GM12865 (cell line): ENCODE measurements at regions not wholly inside any gene's neighbourhood (a gene's known extent, or its start where the extent isn't known, plus 50 kb on each side); places are given as distances from the start of the nearest gene placed in this dataset.
A peak's percentile ranks its signal among the peaks of the same experiment; 100 is the strongest.
"Not testable (repeated sequence)": the region's sequence is repeated elsewhere in the genome, so short reads cannot be mapped to it uniquely, and the experiment has no call there.

Experiments used
- DNase-seq: peaks from one replicate; pipeline ENCODE4 v3.0.0; 2010; ENCODE audit warnings: low read depth
- H3K4me3 ChIP-seq: 2 replicates; pipeline ENCODE4 v1.5.1; 2011; ENCODE audit warnings: mild to moderate bottlenecking, low read depth, low read length, control low read depth
- TF ChIP-seq, protein P1 (sequence below): IDR thresholded peaks from 2 replicates; pipeline ENCODE4 v1.5.1; 2011; ENCODE audit warnings: low read length, control low read depth, low read depth, inconsistent platforms; ENCODE audit not compliant: insufficient read depth; ENCODE audit errors: missing control alignments

DNA sequence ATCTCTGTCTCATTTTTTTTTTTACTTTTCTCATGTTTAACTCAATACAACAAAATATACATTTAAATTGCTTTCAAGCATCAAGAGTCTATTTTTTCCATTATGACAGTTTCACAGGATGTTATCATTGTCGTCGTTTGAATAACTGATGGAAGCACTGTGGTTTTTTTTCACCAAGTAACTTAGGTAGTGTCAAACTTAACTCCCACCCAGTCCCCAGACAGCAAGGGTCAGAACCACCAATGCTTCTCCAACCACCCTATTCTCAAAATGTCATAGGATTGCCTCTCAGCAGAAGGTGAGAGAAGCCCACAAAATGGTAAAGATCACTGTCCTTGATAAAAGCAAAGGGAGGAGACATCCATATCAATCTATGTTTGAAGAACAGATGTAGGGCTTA, 339.4 kb downstream of the SFMBT2 start:
- TF ChIP-seq, protein P1, sequence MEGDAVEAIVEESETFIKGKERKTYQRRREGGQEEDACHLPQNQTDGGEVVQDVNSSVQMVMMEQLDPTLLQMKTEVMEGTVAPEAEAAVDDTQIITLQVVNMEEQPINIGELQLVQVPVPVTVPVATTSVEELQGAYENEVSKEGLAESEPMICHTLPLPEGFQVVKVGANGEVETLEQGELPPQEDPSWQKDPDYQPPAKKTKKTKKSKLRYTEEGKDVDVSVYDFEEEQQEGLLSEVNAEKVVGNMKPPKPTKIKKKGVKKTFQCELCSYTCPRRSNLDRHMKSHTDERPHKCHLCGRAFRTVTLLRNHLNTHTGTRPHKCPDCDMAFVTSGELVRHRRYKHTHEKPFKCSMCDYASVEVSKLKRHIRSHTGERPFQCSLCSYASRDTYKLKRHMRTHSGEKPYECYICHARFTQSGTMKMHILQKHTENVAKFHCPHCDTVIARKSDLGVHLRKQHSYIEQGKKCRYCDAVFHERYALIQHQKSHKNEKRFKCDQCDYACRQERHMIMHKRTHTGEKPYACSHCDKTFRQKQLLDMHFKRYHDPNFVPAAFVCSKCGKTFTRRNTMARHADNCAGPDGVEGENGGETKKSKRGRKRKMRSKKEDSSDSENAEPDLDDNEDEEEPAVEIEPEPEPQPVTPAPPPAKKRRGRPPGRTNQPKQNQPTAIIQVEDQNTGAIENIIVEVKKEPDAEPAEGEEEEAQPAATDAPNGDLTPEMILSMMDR, result no peak
- no peak for DNase-seq

DNA sequence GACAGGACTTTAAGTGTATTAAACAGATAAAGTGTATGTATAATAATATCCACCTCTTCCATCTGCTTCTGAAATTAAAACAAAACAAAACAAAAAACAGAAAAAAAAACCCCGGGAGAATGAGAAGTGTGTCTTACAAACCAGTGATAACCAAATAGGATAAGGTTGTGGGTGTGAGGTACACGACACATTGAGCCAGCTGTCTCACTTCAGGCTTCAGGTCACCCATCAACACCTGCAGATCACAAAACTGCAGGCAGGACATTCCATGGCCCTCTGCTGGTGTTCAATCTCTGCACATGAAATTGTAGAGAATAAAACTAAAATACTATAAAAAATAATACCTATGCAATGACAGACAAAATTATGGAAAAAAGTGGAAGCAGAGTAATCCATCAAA, 339.9 kb downstream of the SFMBT2 start:
- TF ChIP-seq, protein P1, result no peak
- H3K4me3 ChIP-seq, result no peak overlapping the region
- DNase-seq, result peak; percentile 7

More for the DNA sequence above, 339.4 kb downstream of the SFMBT2 start:
- no peak overlapping the region for H3K4me3 ChIP-seq

DNA sequence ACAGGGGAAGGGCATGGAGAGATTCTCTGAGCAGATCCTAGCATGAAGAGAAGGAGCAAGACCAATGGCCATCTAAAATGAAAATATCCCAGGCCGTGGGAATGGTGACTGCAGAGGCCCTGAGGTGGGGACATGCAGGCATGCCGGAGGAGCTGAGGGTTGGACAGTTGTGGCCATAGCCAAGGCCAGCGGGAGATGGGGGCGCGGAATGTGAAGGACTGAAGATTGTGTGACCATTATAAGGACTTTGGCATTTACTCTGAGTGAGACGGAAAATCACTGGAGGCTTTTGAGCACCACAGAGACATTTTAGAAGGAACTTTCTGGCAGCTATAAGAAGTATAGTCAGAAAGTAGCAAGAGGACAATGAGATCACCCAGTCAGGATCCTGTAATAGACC, 341.1 kb downstream of the SFMBT2 start:
- TF ChIP-seq, protein P1, result no peak
- no peak for DNase-seq
- no peak overlapping the region for H3K4me3 ChIP-seq

DNA sequence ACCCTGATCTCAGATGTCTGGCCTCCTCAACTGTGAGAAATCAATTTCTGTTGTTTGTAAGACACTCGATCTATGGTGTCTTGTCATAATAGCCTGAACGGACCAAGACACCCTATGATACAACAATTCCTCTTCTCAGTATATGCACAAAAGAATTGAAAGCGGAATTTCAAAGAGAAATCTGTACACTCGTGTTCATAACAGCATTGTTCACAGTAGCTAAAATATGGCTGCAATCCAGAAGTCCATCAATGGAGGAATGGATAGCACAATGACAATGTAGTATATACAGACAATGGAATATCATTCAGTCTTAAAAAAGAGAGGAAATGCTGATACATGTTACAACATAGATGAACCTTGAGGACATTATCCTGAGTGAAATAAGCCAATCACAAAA, 354.6 kb downstream of the SFMBT2 start:
- TF ChIP-seq, protein P1, result no peak
- no peak overlapping the region for H3K4me3 ChIP-seq
- DNase-seq, result no peak

DNA sequence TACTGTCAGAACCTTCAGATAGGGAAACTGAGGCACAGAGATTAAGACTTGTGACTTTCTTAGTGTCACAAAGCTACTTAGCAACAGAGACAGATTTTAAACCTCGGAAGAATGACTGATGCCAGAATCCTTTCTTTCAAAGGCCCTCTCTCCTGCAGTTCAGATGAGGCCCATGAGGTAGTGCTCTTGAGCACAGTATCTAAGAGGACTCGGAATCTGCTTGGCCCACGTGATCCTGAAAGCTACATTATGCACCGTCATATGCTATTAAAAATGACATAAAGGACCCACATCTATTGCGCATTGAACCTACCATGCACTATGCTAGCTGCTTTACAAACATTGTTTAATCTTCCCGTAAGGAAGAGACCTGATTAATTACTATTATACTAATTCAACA, 355.9 kb downstream of the SFMBT2 start:
- H3K4me3 ChIP-seq, result no peak overlapping the region
- DNase-seq, result peak; percentile 28
- TF ChIP-seq, protein P1, result peak; percentile 25

DNA sequence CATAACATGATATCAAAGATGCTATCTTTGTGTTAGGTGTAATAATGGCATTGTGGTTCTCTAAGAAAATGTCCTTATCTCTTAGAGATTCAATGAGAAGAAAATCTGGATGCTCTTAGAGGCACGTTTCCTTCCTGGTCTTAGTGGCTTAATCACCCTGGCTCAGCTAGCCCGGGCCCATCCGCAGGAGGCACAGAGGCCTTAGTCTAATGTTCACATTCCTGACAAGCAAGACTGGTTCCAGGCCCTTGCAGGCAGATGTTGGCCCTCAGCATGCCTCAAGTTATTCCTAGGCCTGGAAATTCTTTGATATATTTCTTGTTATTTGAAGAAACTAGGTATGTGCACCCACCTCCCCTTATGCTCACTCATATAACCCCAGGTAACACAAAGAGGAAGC, 357.6 kb downstream of the SFMBT2 start:
- H3K4me3 ChIP-seq, result no peak overlapping the region
- TF ChIP-seq, protein P1, result no peak
- no peak for DNase-seq

DNA sequence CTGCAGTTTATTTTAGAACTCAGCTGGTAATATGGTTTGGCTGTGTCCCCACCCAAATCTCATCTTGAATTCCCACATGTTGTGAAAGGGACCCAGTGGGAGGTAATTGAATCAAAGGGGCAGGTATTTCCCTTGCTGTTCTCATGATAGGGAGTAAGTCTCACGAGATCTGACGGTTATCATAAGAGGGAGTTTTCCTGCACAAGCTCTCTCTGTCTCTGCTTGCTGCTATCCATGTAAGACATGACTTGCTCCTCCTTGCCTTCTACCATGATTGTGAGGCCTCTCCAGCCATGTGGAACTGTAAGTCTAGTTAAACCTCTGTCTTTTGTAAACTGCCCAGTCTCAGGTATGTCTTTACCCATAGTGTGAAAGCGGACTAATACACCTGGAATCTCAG, 360.8 kb downstream of the SFMBT2 start:
- not testable (repeated sequence) for H3K4me3 ChIP-seq, DNase-seq
